IMR-90 (cell line): ENCODE measurements at regions not wholly inside any gene's neighbourhood (a gene's known extent, or its start where the extent isn't known, plus 50 kb on each side); places are given as distances from the start of the nearest gene placed in this dataset.

ENCODE experiments used
- BHLHE40 ChIP-seq: fragments of 150-350 bp; IDR thresholded peaks from 2 replicates; pipeline ENCODE4 v1.6.1; 2016; ENCODE audit warnings: mild to moderate bottlenecking, low read depth, low read length
- CEBPB ChIP-seq: IDR thresholded peaks from 2 replicates; pipeline ENCODE4 v1.6.1; 2012; ENCODE audit warnings: low read depth, low read length, improper control_type of control experiment
- CHD1 ChIP-seq: IDR thresholded peaks from 2 replicates; pipeline ENCODE4 v1.6.1; 2012; ENCODE audit warnings: low read depth, low read length, improper control_type of control experiment
- CTCF ChIP-seq: conservative IDR thresholded peaks from 2 replicates; pipeline ENCODE4 v1.5.1; 2012; ENCODE audit warnings: mild to moderate bottlenecking, low read depth, low read length, improper control_type of control experiment
- MAFK ChIP-seq: IDR thresholded peaks from 2 replicates; pipeline ENCODE4 v1.6.1; 2012; ENCODE audit warnings: low read depth, low read length, improper control_type of control experiment
- MAZ ChIP-seq: IDR thresholded peaks from 2 replicates; pipeline ENCODE4 v1.6.1; 2012; ENCODE audit warnings: low read depth, mild to moderate bottlenecking, low read length, improper control_type of control experiment, moderate library complexity, borderline replicate concordance
- MXI1 ChIP-seq: IDR thresholded peaks from 2 replicates; pipeline ENCODE4 v1.6.1; 2012; ENCODE audit warnings: low read depth, mild to moderate bottlenecking, low read length, moderate library complexity, borderline replicate concordance
- POLR2A ChIP-seq: IDR thresholded peaks from 2 replicates; pipeline ENCODE4 v1.6.1; 2012; ENCODE audit warnings: mild to moderate bottlenecking, low read depth, low read length
- RAD21 ChIP-seq: IDR thresholded peaks from 2 replicates; pipeline ENCODE4 v1.6.1; 2012; ENCODE audit warnings: low read length, improper control_type of control experiment
- SMC3 ChIP-seq: fragments of 150-350 bp; IDR thresholded peaks from 2 replicates; pipeline ENCODE4 v1.6.1; 2016; ENCODE audit warnings: low read depth, mild to moderate bottlenecking, antibody characterized with exemption, low read length, moderate library complexity

DNA sequence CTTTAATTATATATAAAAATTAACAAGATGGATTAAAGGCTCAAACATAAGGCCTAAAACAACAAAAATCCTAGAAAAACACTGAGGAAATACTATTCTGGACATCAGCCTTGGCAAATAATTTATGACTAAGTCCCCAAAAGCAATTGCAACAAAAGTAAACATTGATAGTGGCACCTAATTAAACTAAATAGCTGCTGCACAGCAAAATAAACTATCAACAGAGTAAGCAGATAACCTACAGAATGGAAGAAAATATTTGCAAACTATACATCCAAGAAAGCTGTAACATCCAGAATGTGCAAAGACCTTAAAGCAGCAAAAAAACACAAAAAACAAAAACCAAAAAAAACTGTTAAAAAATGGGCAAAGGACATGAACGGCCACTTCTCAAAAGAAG is 384.0 kb upstream of the SEMA3D start:
- no peak for TF ChIP-seq POLR2A
- no peak for TF ChIP-seq CTCF
- TF ChIP-seq BHLHE40 = no peak
- TF ChIP-seq MAFK = no peak
- no peak for TF ChIP-seq MXI1
- no peak for TF ChIP-seq RAD21
- TF ChIP-seq CEBPB = no peak
- TF ChIP-seq MAZ = no peak
- no peak for TF ChIP-seq SMC3
- TF ChIP-seq CHD1 = no peak
